ENCODE measurements at regions not wholly inside any gene's neighbourhood (a gene's known extent, or its start where the extent isn't known, plus 50 kb on each side); places are given as distances from the start of the nearest gene placed in this dataset.

DNA sequence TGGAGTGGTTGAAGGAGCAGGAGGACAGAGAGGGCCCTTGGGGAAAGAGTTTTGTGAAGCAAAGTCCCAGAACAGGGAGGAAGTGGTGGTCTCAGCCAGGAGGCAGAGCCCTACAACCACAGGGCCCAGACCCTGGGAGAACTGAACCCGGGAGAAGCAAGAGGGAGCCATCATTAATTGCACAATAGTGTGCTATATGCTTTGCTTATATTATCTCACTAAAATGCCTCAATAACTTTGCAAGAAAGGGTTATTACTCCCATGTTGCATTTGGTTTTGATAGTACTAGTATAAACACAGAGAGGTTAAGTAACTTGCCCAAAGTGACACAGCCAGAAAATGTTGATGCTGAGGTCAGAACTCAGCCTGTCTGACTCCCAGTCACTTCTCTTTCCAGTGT, 124.3 kb downstream of the FOXD2 start:
- Histone ChIP-seq H2AFZ (ENCODE audit: low read depth, low read length) (no peak overlapping the region), H3K14ac (ENCODE audit: low read length in 2 of 2) (no peak overlapping the region), H2AK5ac (ENCODE audit: low read length, severe bottlenecking) (no peak overlapping the region), H3K4me1 (ENCODE audit: control insufficient read depth, insufficient read depth, low read depth, low read length) (no peaks in the 10 kb centered on the region), H3K9me3 (ENCODE audit: control insufficient read depth, low read length) (no peaks in the 10 kb centered on the region), H2BK5ac (ENCODE audit: low read depth, low read length, poor library complexity, severe bottlenecking) (no peak overlapping the region), H3K4me2 (ENCODE audit: low read length, poor library complexity, severe bottlenecking) (no peak overlapping the region), H3K36me3 (ENCODE audit: control insufficient read depth in 1 of 2, insufficient read depth in 2 of 2, low read depth in 1 of 2, low read length in 2 of 2) (no peaks in the 10 kb centered on the region), H4K8ac (ENCODE audit: low read length) (no peak overlapping the region), H3K27ac (ENCODE audit: low read length, poor library complexity, severe bottlenecking) (no peak overlapping the region), H4K91ac (ENCODE audit: low read length) (no peak overlapping the region), H3K4me3 (ENCODE audit: insufficient read depth in 1 of 2, low read depth in 1 of 2, low read length in 2 of 2) (no peak overlapping the region), H3K18ac (ENCODE audit: low read depth in 1 of 2, low read length in 2 of 2) (no peak overlapping the region), H3K79me1 (replicated peaks; ENCODE audit: low read length, poor library complexity, severe bottlenecking) (no peaks in the 10 kb centered on the region), H2BK15ac (ENCODE audit: low read depth, poor library complexity, severe bottlenecking) (no peak overlapping the region), H3K4ac (ENCODE audit: low read depth in 1 of 2, low read length in 2 of 2) (no peak overlapping the region), H3K27me3 (ENCODE audit: control insufficient read depth in 1 of 2, insufficient read depth in 1 of 2, low read length in 2 of 2) (peaks cover 22 to 46% of the 10 kb centered on the region in 2 experiments), H3K23ac (ENCODE audit: low read length in 2 of 2) (no peak overlapping the region), H3K9ac (ENCODE audit: low read length) (no peak overlapping the region), H2BK12ac (ENCODE audit: low read length in 2 of 2) (no peak overlapping the region), H2BK120ac (ENCODE audit: low read depth, low read length) (no peak overlapping the region)
- WGBS: no CpG with 5 or more reads among the region's 1 CpG
- DNase-seq: no peak

DNA sequence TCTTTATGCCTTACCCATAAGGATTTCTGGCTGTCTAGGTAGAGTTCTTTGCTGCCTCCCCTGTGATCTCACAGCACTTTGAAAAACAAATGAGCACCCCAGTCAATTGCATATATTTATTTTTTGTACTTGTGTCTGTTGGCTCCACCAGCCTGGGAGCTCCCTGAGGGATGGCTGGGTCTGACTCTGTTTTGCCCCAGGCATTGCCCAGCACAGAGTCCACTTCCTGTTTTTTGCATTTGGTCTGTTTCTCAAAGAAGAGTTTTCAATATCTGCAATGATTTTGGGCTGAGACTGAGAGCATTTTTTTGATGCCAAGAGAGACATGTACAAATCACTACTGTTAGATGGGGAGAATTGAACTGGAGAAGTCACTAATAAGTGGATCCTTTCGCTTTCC, 125.0 kb downstream of the FOXD2 start:
- no peak for DNase-seq
- Histone ChIP-seq H2BK15ac (ENCODE audit: low read depth, poor library complexity, severe bottlenecking) (no peak overlapping the region), H3K4me3 (ENCODE audit: insufficient read depth in 1 of 2, low read depth in 1 of 2, low read length in 2 of 2) (no peak overlapping the region), H3K18ac (ENCODE audit: low read depth in 1 of 2, low read length in 2 of 2) (no peak overlapping the region), H4K91ac (ENCODE audit: low read length) (no peak overlapping the region), H3K23ac (ENCODE audit: low read length in 2 of 2) (no peak overlapping the region), H3K27ac (ENCODE audit: low read length, poor library complexity, severe bottlenecking) (no peak overlapping the region), H2AK5ac (ENCODE audit: low read length, severe bottlenecking) (no peak overlapping the region), H3K9me3 (ENCODE audit: control insufficient read depth, low read length) (no peaks in the 10 kb centered on the region), H3K4me1 (ENCODE audit: control insufficient read depth, insufficient read depth, low read depth, low read length) (no peaks in the 10 kb centered on the region), H3K36me3 (ENCODE audit: control insufficient read depth in 1 of 2, insufficient read depth in 2 of 2, low read depth in 1 of 2, low read length in 2 of 2) (no peaks in the 10 kb centered on the region), H3K4ac (ENCODE audit: low read depth in 1 of 2, low read length in 2 of 2) (no peak overlapping the region), H4K8ac (ENCODE audit: low read length) (no peak overlapping the region), H3K14ac (ENCODE audit: low read length in 2 of 2) (no peak overlapping the region), H2BK5ac (ENCODE audit: low read depth, low read length, poor library complexity, severe bottlenecking) (no peak overlapping the region), H2AFZ (ENCODE audit: low read depth, low read length) (no peak overlapping the region), H3K4me2 (ENCODE audit: low read length, poor library complexity, severe bottlenecking) (no peak overlapping the region), H2BK12ac (ENCODE audit: low read length in 2 of 2) (no peak overlapping the region), H3K27me3 (ENCODE audit: control insufficient read depth in 1 of 2, insufficient read depth in 1 of 2, low read length in 2 of 2) (peaks cover 21 to 41% of the 10 kb centered on the region in 2 experiments), H3K9ac (ENCODE audit: low read length) (no peak overlapping the region), H3K79me1 (replicated peaks; ENCODE audit: low read length, poor library complexity, severe bottlenecking) (no peaks in the 10 kb centered on the region), H2BK120ac (ENCODE audit: low read depth, low read length) (no peak overlapping the region)
- WGBS: 79% methylated on average over 1 of the region's 1 CpG

DNA sequence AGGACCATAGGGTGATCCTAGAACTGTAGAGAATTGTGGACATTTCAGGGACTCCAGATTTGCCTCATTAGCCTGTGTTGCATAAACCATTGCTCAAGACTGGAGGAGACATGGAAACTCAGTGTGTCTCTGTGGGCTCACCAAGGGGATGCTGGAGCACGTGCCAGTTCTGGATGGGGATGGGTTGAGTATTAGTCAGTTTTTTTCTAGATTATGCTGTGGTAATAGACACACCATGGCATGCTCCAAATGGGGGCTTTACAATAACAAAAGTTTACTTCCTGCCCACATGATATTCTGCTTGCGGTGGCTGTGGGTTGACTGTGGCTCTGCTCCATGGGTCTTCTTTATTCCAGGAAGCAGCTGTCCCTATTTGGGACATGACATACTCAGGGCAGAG, 125.4 kb downstream of the FOXD2 start:
- Histone ChIP-seq H3K4me3 (ENCODE audit: insufficient read depth in 1 of 2, low read depth in 1 of 2, low read length in 2 of 2) (no peak overlapping the region), H3K9ac (ENCODE audit: low read length) (no peak overlapping the region), H2AK5ac (ENCODE audit: low read length, severe bottlenecking) (no peak overlapping the region), H3K18ac (ENCODE audit: low read depth in 1 of 2, low read length in 2 of 2) (no peak overlapping the region), H4K91ac (ENCODE audit: low read length) (no peak overlapping the region), H3K27ac (ENCODE audit: low read length, poor library complexity, severe bottlenecking) (no peak overlapping the region), H3K4me2 (ENCODE audit: low read length, poor library complexity, severe bottlenecking) (no peak overlapping the region), H3K14ac (ENCODE audit: low read length in 2 of 2) (no peak overlapping the region), H3K4me1 (ENCODE audit: control insufficient read depth, insufficient read depth, low read depth, low read length) (no peaks in the 10 kb centered on the region), H2BK5ac (ENCODE audit: low read depth, low read length, poor library complexity, severe bottlenecking) (no peak overlapping the region), H3K4ac (ENCODE audit: low read depth in 1 of 2, low read length in 2 of 2) (no peak overlapping the region), H3K27me3 (ENCODE audit: control insufficient read depth in 1 of 2, insufficient read depth in 1 of 2, low read length in 2 of 2) (peaks cover 25 to 41% of the 10 kb centered on the region in 2 experiments), H3K79me1 (replicated peaks; ENCODE audit: low read length, poor library complexity, severe bottlenecking) (no peaks in the 10 kb centered on the region), H2AFZ (ENCODE audit: low read depth, low read length) (no peak overlapping the region), H3K9me3 (ENCODE audit: control insufficient read depth, low read length) (no peaks in the 10 kb centered on the region), H2BK12ac (ENCODE audit: low read length in 2 of 2) (no peak overlapping the region), H4K8ac (ENCODE audit: low read length) (no peak overlapping the region), H2BK120ac (ENCODE audit: low read depth, low read length) (no peak overlapping the region), H3K23ac (ENCODE audit: low read length in 2 of 2) (no peak overlapping the region), H2BK15ac (ENCODE audit: low read depth, poor library complexity, severe bottlenecking) (no peak overlapping the region), H3K36me3 (ENCODE audit: control insufficient read depth in 1 of 2, insufficient read depth in 2 of 2, low read depth in 1 of 2, low read length in 2 of 2) (no peaks in the 10 kb centered on the region)
- 94% methylated on average over 2 of the region's 2 CpGs for WGBS
- peak; percentile 8 for DNase-seq

DNA sequence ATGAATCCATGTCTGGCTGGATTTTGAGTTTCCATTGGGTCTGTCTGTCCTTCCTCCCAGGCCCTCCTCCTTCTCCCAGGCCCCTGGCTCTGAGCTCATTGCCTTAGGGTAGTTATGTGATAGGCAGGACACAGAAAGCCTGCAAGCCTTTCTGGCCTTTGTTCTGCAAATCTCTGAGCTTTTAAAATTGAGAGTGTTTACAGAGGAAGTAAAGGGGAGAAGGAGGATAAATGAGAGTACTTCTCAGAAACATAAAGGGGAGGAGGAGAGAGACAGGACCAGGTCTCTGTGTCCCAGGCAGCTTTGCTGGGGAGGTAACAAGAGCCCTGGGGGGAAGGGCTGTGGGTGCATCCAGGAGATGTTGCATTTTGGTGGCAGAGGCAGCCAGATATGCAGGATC, 126.7 kb downstream of the FOXD2 start:
- H2AK5ac ChIP-seq (ENCODE audit: low read length, severe bottlenecking): no peak overlapping the region
- no peak overlapping the region for H3K14ac ChIP-seq (ENCODE audit: low read length in 2 of 2)
- no peak for DNase-seq
- H4K8ac ChIP-seq (ENCODE audit: low read length): no peak overlapping the region
- H3K9me3 ChIP-seq (ENCODE audit: control insufficient read depth, low read length): no peaks in the 10 kb centered on the region
- H3K23ac ChIP-seq (ENCODE audit: low read length in 2 of 2): no peak overlapping the region
- H4K91ac ChIP-seq (ENCODE audit: low read length): no peak overlapping the region
- no peak overlapping the region for H3K18ac ChIP-seq (ENCODE audit: low read depth in 1 of 2, low read length in 2 of 2)
- H3K4me1 ChIP-seq (ENCODE audit: control insufficient read depth, insufficient read depth, low read depth, low read length): no peaks in the 10 kb centered on the region
- no peaks in the 10 kb centered on the region for H3K36me3 ChIP-seq (ENCODE audit: control insufficient read depth in 1 of 2, insufficient read depth in 2 of 2, low read depth in 1 of 2, low read length in 2 of 2)
- H2BK5ac ChIP-seq (ENCODE audit: low read depth, low read length, poor library complexity, severe bottlenecking): no peak overlapping the region
- no peak overlapping the region for H3K4me2 ChIP-seq (ENCODE audit: low read length, poor library complexity, severe bottlenecking)
- H3K79me1 ChIP-seq (replicated peaks; ENCODE audit: low read length, poor library complexity, severe bottlenecking): no peaks in the 10 kb centered on the region
- H2AFZ ChIP-seq (ENCODE audit: low read depth, low read length): no peak overlapping the region
- H2BK12ac ChIP-seq (ENCODE audit: low read length in 2 of 2): no peak overlapping the region
- no peak overlapping the region for H3K27ac ChIP-seq (ENCODE audit: low read length, poor library complexity, severe bottlenecking)
- no peak overlapping the region for H2BK120ac ChIP-seq (ENCODE audit: low read depth, low read length)
- H3K4me3 ChIP-seq (ENCODE audit: insufficient read depth in 1 of 2, low read depth in 1 of 2, low read length in 2 of 2): no peak overlapping the region
- no peak overlapping the region for H2BK15ac ChIP-seq (ENCODE audit: low read depth, poor library complexity, severe bottlenecking)
- H3K9ac ChIP-seq (ENCODE audit: low read length): no peak overlapping the region
- H3K27me3 ChIP-seq (ENCODE audit: control insufficient read depth in 1 of 2, insufficient read depth in 1 of 2, low read length in 2 of 2): peaks cover 27 to 31% of the 10 kb centered on the region in 2 experiments
- H3K4ac ChIP-seq (ENCODE audit: low read depth in 1 of 2, low read length in 2 of 2): no peak overlapping the region

Data from mesenchymal stem cell (in vitro differentiated cells and primary cell).